Uterus (tissue), 2 donors: ENCODE measurements at regions not wholly inside any gene's neighbourhood (a gene's known extent, or its start where the extent isn't known, plus 50 kb on each side); places are given as distances from the start of the nearest gene placed in this dataset.

ENCODE experiments used
- POLR2A ChIP-seq, 2 donors: fragments of 450-650 bp; IDR thresholded peaks; one replicate each; pipeline ENCODE4 v1.6.1; 2016; ENCODE audit warnings: antibody characterized with exemption in 2 of 2, mild to moderate bottlenecking in 1 of 2, moderate library complexity in 1 of 2
- TF ChIP-seq, protein P1 (sequence below), 4 experiments: fragments of 200-600 bp in 2 of 4; fragments of 450-650 bp in 2 of 4; sonication (generic) in 2 of 4; IDR thresholded peaks; one replicate each; pipeline ENCODE4 v1.5.1; 2016 to 2019; ENCODE audit warnings: antibody characterized with exemption in 4 of 4, mild to moderate bottlenecking in 2 of 4, moderate library complexity in 1 of 4

DNA sequence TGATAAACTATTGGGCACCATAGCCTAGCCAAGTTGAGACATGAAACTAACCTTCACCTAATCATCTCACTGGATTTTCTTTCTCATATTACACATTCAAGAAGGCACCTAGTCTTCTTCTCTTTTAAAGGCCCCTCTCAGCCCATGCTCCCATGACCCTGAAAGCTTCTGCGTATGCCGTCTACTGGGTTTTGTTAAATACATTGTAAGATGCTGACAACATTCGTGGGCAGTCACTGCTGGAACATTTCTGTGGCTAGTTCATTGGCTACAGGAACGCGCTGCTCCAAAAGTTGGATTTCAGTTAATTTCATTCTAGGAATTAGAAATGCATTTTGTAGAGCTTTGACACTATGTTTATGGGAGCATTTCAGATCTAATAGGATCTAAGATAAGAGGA lies 52.3 kb upstream of the CHD2 start:
- TF ChIP-seq, protein P1, sequence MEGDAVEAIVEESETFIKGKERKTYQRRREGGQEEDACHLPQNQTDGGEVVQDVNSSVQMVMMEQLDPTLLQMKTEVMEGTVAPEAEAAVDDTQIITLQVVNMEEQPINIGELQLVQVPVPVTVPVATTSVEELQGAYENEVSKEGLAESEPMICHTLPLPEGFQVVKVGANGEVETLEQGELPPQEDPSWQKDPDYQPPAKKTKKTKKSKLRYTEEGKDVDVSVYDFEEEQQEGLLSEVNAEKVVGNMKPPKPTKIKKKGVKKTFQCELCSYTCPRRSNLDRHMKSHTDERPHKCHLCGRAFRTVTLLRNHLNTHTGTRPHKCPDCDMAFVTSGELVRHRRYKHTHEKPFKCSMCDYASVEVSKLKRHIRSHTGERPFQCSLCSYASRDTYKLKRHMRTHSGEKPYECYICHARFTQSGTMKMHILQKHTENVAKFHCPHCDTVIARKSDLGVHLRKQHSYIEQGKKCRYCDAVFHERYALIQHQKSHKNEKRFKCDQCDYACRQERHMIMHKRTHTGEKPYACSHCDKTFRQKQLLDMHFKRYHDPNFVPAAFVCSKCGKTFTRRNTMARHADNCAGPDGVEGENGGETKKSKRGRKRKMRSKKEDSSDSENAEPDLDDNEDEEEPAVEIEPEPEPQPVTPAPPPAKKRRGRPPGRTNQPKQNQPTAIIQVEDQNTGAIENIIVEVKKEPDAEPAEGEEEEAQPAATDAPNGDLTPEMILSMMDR (IDR thresholded peaks at IDR 0.05): no peak
- TF ChIP-seq POLR2A (IDR thresholded peaks at IDR 0.05): no peak
